Lung (tissue), 11 donors: ENCODE measurements at regions not wholly inside any gene's neighbourhood (a gene's known extent, or its start where the extent isn't known, plus 50 kb on each side); places are given as distances from the start of the nearest gene placed in this dataset.

Experiments used
- ATAC-seq: fragments of 200-7000 bp; cut with Tn5 transposase; one replicate; pipeline ENCODE4 v1.9.1; 2020; ENCODE audit warnings: moderate number of reproducible peaks; ENCODE audit not compliant: insufficient read depth, low FRiP score
- DNase-seq, 3 donors: peaks; one replicate each; pipeline ENCODE4 v3.0.0-alpha.2; 2013 to 2017
- H3K27ac ChIP-seq, 2 donors: one replicate each; pipeline ENCODE4 v1.5.1; 2013; ENCODE audit warnings: mild to moderate bottlenecking in 2 of 2, moderate library complexity in 2 of 2, control low read depth in 1 of 2, inconsistent platforms in 1 of 2, low read depth in 1 of 2, low read length in 1 of 2
- H3K27me3 ChIP-seq, 3 donors: one replicate each; pipeline ENCODE4 v1.5.1; 2013; ENCODE audit warnings: low read length in 2 of 3; ENCODE audit not compliant: control insufficient read depth in 3 of 3, insufficient read depth in 3 of 3
- H3K36me3 ChIP-seq, 4 donors: one replicate each; pipeline ENCODE4 v1.5.1; 2013; ENCODE audit warnings: low read length in 4 of 4, mild to moderate bottlenecking in 1 of 4, moderate library complexity in 1 of 4; ENCODE audit not compliant: control insufficient read depth in 4 of 4, insufficient read depth in 4 of 4
- H3K4me1 ChIP-seq, 5 donors: one replicate each; pipeline ENCODE4 v1.5.1; 2013; ENCODE audit warnings: low read length in 5 of 5, mild to moderate bottlenecking in 2 of 5, moderate library complexity in 1 of 5; ENCODE audit not compliant: control insufficient read depth in 5 of 5, insufficient read depth in 5 of 5
- H3K4me3 ChIP-seq: one replicate; pipeline ENCODE4 v1.5.1; 2013; ENCODE audit warnings: mild to moderate bottlenecking, control low read depth, moderate library complexity
- H3K9ac ChIP-seq, 2 donors: one replicate each; pipeline ENCODE4 v1.5.1; 2013; ENCODE audit warnings: low read length in 2 of 2, control low read depth in 1 of 2; ENCODE audit not compliant: insufficient read depth in 1 of 2
- H3K9me3 ChIP-seq, 4 donors: one replicate each; pipeline ENCODE4 v1.5.1; 2013; ENCODE audit warnings: low read length in 3 of 4, mild to moderate bottlenecking in 1 of 4, moderate library complexity in 1 of 4; ENCODE audit not compliant: control insufficient read depth in 4 of 4, insufficient read depth in 3 of 4
- WGBS, 2 donors: extraction: QIAGEN DNeasy Blood & Tissue Kit; methylation state at CpG; one replicate each; pipeline ENCODE4 v1.1.7; 2013; 5-methylcytosine and 5-hydroxymethylcytosine counted together
- TF ChIP-seq, protein P1 (sequence below): IDR thresholded peaks from 2 replicates; pipeline ENCODE4 v1.5.1; 2012; ENCODE audit warnings: mild to moderate bottlenecking; ENCODE audit errors: control extremely low read depth, extremely low read depth
- donor health status: control.
- donor health status: control.
- donor health status: Bipolar disorder and iron deficiency.
- donor health status: healthy.
- donor health status: DM: yes; HTN: yes; CAD: no.

DNA sequence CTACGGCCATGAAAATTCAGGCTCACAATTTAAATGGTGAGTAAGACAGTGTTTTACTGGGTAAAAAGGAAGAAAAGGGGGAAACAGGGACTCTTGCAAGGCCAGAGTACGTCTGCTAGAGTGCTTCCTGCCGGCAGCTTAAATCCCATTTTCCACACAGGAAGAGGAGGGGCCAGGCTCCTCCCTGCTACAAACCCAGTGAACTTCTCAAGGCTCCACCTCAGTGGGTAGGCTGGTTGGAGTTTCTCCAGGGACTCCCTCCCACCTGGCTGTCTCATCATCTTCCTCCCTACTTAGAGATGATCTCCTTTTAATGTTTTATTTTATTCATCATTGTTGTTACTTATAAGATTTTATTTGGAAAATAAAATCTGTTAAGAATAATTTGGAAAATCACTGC lies 62.6 kb upstream of the SEMA3C start:
- Histone ChIP-seq H3K4me1 (peaks cover 0 to 6% (median 0%) of the 10 kb centered on the region in 5 donors), H3K9me3 (peaks cover 0 to 9% (median under 1%) of the 10 kb centered on the region in 4 donors), H3K27ac (no peak overlapping the region), H3K9ac (no peak overlapping the region), H3K27me3 (no peaks in the 10 kb centered on the region), H3K4me3 (no peak overlapping the region), H3K36me3 (no peaks in the 10 kb centered on the region)
- ATAC-seq (no peak), DNase-seq (no peak)
- TF ChIP-seq, protein P1, sequence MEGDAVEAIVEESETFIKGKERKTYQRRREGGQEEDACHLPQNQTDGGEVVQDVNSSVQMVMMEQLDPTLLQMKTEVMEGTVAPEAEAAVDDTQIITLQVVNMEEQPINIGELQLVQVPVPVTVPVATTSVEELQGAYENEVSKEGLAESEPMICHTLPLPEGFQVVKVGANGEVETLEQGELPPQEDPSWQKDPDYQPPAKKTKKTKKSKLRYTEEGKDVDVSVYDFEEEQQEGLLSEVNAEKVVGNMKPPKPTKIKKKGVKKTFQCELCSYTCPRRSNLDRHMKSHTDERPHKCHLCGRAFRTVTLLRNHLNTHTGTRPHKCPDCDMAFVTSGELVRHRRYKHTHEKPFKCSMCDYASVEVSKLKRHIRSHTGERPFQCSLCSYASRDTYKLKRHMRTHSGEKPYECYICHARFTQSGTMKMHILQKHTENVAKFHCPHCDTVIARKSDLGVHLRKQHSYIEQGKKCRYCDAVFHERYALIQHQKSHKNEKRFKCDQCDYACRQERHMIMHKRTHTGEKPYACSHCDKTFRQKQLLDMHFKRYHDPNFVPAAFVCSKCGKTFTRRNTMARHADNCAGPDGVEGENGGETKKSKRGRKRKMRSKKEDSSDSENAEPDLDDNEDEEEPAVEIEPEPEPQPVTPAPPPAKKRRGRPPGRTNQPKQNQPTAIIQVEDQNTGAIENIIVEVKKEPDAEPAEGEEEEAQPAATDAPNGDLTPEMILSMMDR, result no peak
- WGBS, 2 donors, result 72 to 76% methylated on average over 3 of the region's 3 CpGs

GRCh38 chr7:80977751-80978150 lies 58.9 kb upstream of the SEMA3C start:
- no peaks in the 10 kb centered on the region for H3K36me3 ChIP-seq
- H3K27ac ChIP-seq, result no peak overlapping the region
- TF ChIP-seq, protein P1, result no peak
- H3K27me3 ChIP-seq, result no peaks in the 10 kb centered on the region
- peaks cover 0 to 9% (median 4%) of the 10 kb centered on the region in 4 donors for H3K9me3 ChIP-seq
- no peak for DNase-seq
- 50 to 57% methylated on average over 1 of the region's 1 CpG for WGBS, 2 donors
- no peak overlapping the region for H3K9ac ChIP-seq
- H3K4me3 ChIP-seq, result no peak overlapping the region
- ATAC-seq, result no peak
- H3K4me1 ChIP-seq, result no peaks in the 10 kb centered on the region

- 90 to 95% methylated on average over 20 to 22 of the region's 22 CpGs for WGBS, 2 donors
- DNase-seq, result no peak
- no peaks in the 10 kb centered on the region for H3K27me3 ChIP-seq
- TF ChIP-seq, protein P1, result no peak
- no peak for ATAC-seq
- no peak overlapping the region for H3K4me3 ChIP-seq
- peaks cover 0 to 8% (median 3%) of the 10 kb centered on the region in 4 donors for H3K9me3 ChIP-seq
- H3K36me3 ChIP-seq, result no peaks in the 10 kb centered on the region
- no peak overlapping the region for H3K27ac ChIP-seq
- H3K4me1 ChIP-seq, result no peaks in the 10 kb centered on the region
- no peak overlapping the region for H3K9ac ChIP-seq
These were observed 55.8 kb upstream of the SEMA3C start for GRCh38 chr7:80974396-80975358.
